Neural progenitor cell (in vitro differentiated cells): ENCODE measurements at regions not wholly inside any gene's neighbourhood (a gene's known extent, or its start where the extent isn't known, plus 50 kb on each side); places are given as distances from the start of the nearest gene placed in this dataset.

Experiments
- DNase-seq: peaks from one replicate; pipeline ENCODE4 v3.0.0-alpha.2; 2016; ENCODE audit warnings: low spot score
- H2AFZ ChIP-seq: fragments of 200-600 bp; sonication (generic); replicated peaks from 2 replicates; pipeline ENCODE4 v1.6.1; 2016; ENCODE audit warnings: antibody characterized with exemption
- H3F3A ChIP-seq: fragments of 200-600 bp; sonication (generic); 2 replicates; pipeline ENCODE4 v1.6.1; 2016; ENCODE audit warnings: antibody characterized with exemption, low read depth
- H3K27ac ChIP-seq: fragments of 200-600 bp; sonication (generic); 2 replicates; pipeline ENCODE4 v1.5.1; 2016; ENCODE audit warnings: mild to moderate bottlenecking
- H3K27me3 ChIP-seq: fragments of 200-600 bp; sonication (generic); 2 replicates; pipeline ENCODE4 v1.6.1; 2016; ENCODE audit warnings: mild to moderate bottlenecking, moderate library complexity
- H3K36me3 ChIP-seq: fragments of 200-600 bp; sonication (generic); 2 replicates; pipeline ENCODE4 v1.5.1; 2016
- H3K4me1 ChIP-seq: fragments of 200-600 bp; sonication (generic); 2 replicates; pipeline ENCODE4 v1.6.1; 2016; ENCODE audit warnings: mixed run types
- H3K4me2 ChIP-seq: fragments of 200-600 bp; sonication (generic); 2 replicates; pipeline ENCODE4 v1.6.1; 2016
- H3K4me3 ChIP-seq: fragments of 200-600 bp; sonication (generic); 2 replicates; pipeline ENCODE4 v1.5.1; 2016
- H3K79me2 ChIP-seq: fragments of 200-600 bp; sonication (generic); 2 replicates; pipeline ENCODE4 v1.6.1; 2016; ENCODE audit warnings: low read depth
- H3K9ac ChIP-seq: fragments of 200-600 bp; sonication (generic); 2 replicates; pipeline ENCODE4 v1.6.1; 2016
- H3K9me3 ChIP-seq: fragments of 200-600 bp; sonication (generic); 2 replicates; pipeline ENCODE4 v1.5.1; 2016; ENCODE audit warnings: low read depth
- H4K20me1 ChIP-seq: fragments of 200-600 bp; sonication (generic); 2 replicates; pipeline ENCODE4 v1.6.1; 2016; ENCODE audit warnings: low read depth
- H3K27ac Mint-ChIP-seq: 3 replicates; pipeline ENCODE4 v1.8.0; 2021; ENCODE audit warnings: mixed read lengths
- H3K27me3 Mint-ChIP-seq: 2 replicates; pipeline ENCODE4 v1.8.0; 2022; ENCODE audit warnings: low read depth, mild to moderate bottlenecking, inconsistent platforms, moderate library complexity, mixed read lengths; ENCODE audit not compliant: insufficient read depth
- H3K36me3 Mint-ChIP-seq: 3 replicates; pipeline ENCODE4 v1.8.0; 2021; ENCODE audit warnings: mixed read lengths
- H3K4me1 Mint-ChIP-seq: 3 replicates; pipeline ENCODE4 v1.8.0; 2021; ENCODE audit warnings: mixed read lengths
- H3K4me3 Mint-ChIP-seq: 3 replicates; pipeline ENCODE4 v1.8.0; 2021; ENCODE audit warnings: mild to moderate bottlenecking, moderate library complexity, mixed read lengths
- H3K9me3 Mint-ChIP-seq: 3 replicates; pipeline ENCODE4 v1.8.0; 2020; ENCODE audit warnings: mixed read lengths
- CTCF ChIP-seq: fragments of 200-600 bp; sonication (generic); IDR thresholded peaks from 2 replicates; pipeline ENCODE4 v1.5.1; 2017; ENCODE audit warnings: antibody characterized with exemption, mild to moderate bottlenecking
- EZH2 ChIP-seq: fragments of 200-600 bp; sonication (generic); IDR thresholded peaks from 2 replicates; pipeline ENCODE4 v1.6.1; 2017; ENCODE audit warnings: antibody characterized with exemption, mild to moderate bottlenecking, moderate library complexity
- EZH2phosphoT487 ChIP-seq: fragments of 200-600 bp; sonication (generic); IDR thresholded peaks from 2 replicates; pipeline ENCODE4 v1.6.1; 2017; ENCODE audit warnings: antibody characterized with exemption

GRCh38 chr14:85024931-85025330 lies 505.0 kb upstream of the FLRT2 start:
- no peak overlapping the region for H3K27ac Mint-ChIP-seq
- peaks cover 6% of the 10 kb centered on the region for H3F3A ChIP-seq
- H3K9me3 Mint-ChIP-seq = peaks cover 12% of the 10 kb centered on the region
- no peak overlapping the region for H3K4me2 ChIP-seq
- no peaks in the 10 kb centered on the region for H3K79me2 ChIP-seq
- no peaks in the 10 kb centered on the region for H3K36me3 Mint-ChIP-seq
- TF ChIP-seq EZH2 (no peak), CTCF (no peak), EZH2phosphoT487 (no peak)
- no peak overlapping the region for H3K9ac ChIP-seq
- H3K36me3 ChIP-seq = no peaks in the 10 kb centered on the region
- H3K4me3 Mint-ChIP-seq = no peak overlapping the region
- H3K27me3 ChIP-seq = no peaks in the 10 kb centered on the region
- H3K4me3 ChIP-seq = no peak overlapping the region
- H3K4me1 ChIP-seq = peaks cover 15% of the 10 kb centered on the region
- no peaks in the 10 kb centered on the region for H3K27me3 Mint-ChIP-seq
- H3K4me1 Mint-ChIP-seq = no peaks in the 10 kb centered on the region
- no peak overlapping the region for H3K27ac ChIP-seq
- no peak overlapping the region for H2AFZ ChIP-seq
- DNase-seq = no peak
- H4K20me1 ChIP-seq = no peaks in the 10 kb centered on the region
- H3K9me3 ChIP-seq = no peaks in the 10 kb centered on the region

GRCh38 chr14:85027681-85028370 lies 502.1 kb upstream of the FLRT2 start:
- H3K9me3 Mint-ChIP-seq = peaks cover 3% of the 10 kb centered on the region
- H2AFZ ChIP-seq = no peak overlapping the region

GRCh38 chr14:85037411-85037810 lies 492.5 kb upstream of the FLRT2 start:
- Histone ChIP-seq H4K20me1 (no peaks in the 10 kb centered on the region), H3K27me3 (no peaks in the 10 kb centered on the region), H3F3A (no peaks in the 10 kb centered on the region), H3K36me3 (no peaks in the 10 kb centered on the region), H3K4me1 (peaks cover 4% of the 10 kb centered on the region), H3K9me3 (no peaks in the 10 kb centered on the region), H3K4me3 (no peak overlapping the region), H3K27ac (no peak overlapping the region), H3K4me2 (no peak overlapping the region), H3K79me2 (no peaks in the 10 kb centered on the region), H2AFZ (no peak overlapping the region), H3K9ac (no peak overlapping the region)
- Mint-ChIP-seq H3K27me3 (peaks cover 2% of the 10 kb centered on the region), H3K36me3 (no peaks in the 10 kb centered on the region), H3K4me1 (peaks cover 3% of the 10 kb centered on the region), H3K27ac (no peak overlapping the region), H3K4me3 (no peak overlapping the region), H3K9me3 (peaks cover 2% of the 10 kb centered on the region)
- DNase-seq = no peak
- TF ChIP-seq EZH2 (no peak), CTCF (no peak), EZH2phosphoT487 (no peak)

More at GRCh38 chr14:85027681-85028370, 502.1 kb upstream of the FLRT2 start:
- Histone ChIP-seq H4K20me1 (no peaks in the 10 kb centered on the region), H3K4me2 (peak overlapping the region; percentile 37), H3K27ac (no peak overlapping the region), H3F3A (peaks cover 6% of the 10 kb centered on the region), H3K4me1 (peaks cover 15% of the 10 kb centered on the region), H3K27me3 (no peaks in the 10 kb centered on the region), H3K36me3 (no peaks in the 10 kb centered on the region), H3K79me2 (no peaks in the 10 kb centered on the region), H3K9ac (no peak overlapping the region), H3K9me3 (no peaks in the 10 kb centered on the region), H3K4me3 (no peak overlapping the region)
- H3K27me3 Mint-ChIP-seq = no peaks in the 10 kb centered on the region
- TF ChIP-seq CTCF (no peak), EZH2 (no peak), EZH2phosphoT487 (no peak)
- H3K4me3 Mint-ChIP-seq = no peak overlapping the region
- no peaks in the 10 kb centered on the region for H3K36me3 Mint-ChIP-seq
- DNase-seq = peak; percentile 77
- no peak overlapping the region for H3K27ac Mint-ChIP-seq
- no peaks in the 10 kb centered on the region for H3K4me1 Mint-ChIP-seq
